HG03103 (cell line): ENCODE measurements at regions not wholly inside any gene's neighbourhood (a gene's known extent, or its start where the extent isn't known, plus 50 kb on each side); places are given as distances from the start of the nearest gene placed in this dataset.
A peak's percentile ranks its signal among the peaks of the same experiment; 100 is the strongest.

ENCODE experiments used
- ATAC-seq: cut with Tn5 transposase; IDR thresholded peaks from one replicate; pipeline ENCODE4 v1.9.1; 2021; ENCODE audit warnings: low read depth; ENCODE audit not compliant: unreplicated experiment

GRCh38 chr7:142606081-142606480, 143.2 kb upstream of the PRSS1 start:
- ATAC-seq: no peak

GRCh38 chr7:142604671-142605070, 144.6 kb upstream of the PRSS1 start:
- ATAC-seq: no peak

DNA sequence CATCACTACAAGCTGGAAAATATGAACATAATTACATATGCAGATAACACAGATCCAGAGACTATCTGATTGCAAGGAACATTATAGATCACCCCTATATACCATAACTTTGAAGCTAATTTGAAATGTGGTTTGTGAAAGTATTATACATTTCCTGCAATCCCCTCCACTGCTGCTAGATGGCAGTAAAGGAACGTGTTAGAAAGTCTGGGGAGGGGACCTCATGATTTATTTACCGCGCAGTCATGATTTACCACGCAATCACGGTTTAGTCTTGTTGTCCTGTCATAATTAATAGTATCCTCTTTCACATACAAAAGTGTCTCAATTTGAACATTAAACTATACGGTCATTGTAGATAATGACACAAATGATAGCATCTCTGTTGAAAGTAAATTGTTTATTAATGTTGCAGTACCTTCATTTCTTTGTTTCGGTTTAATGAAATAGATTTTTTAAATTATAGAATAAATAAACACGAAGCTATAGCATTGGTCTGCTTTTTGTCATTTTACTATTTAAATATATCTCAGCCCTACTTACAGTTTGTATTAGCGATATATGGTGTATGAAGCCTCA, 145.3 kb upstream of the PRSS1 start:
- no peak for ATAC-seq

GRCh38 chr7:142602756-142603155, 146.5 kb upstream of the PRSS1 start:
- ATAC-seq: no peak

DNA sequence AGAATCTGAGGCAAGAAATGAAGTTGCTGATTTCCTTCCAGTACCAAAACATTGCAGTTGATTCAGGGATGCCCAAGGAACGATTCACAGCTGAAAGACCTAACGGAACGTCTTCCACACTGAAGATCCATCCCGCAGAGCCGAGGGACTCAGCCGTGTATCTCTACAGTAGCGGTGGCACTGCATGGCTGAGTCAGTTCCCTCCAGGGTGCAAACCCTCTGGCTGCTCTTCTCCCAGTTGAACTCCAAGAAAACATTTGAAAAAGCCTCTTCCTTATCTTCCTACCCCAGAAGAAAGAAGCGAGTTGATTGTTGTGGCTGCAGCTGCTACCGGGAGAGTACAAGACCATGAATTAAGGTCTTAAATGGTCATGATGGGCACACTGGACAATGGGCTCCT, 147.1 kb upstream of the PRSS1 start:
- no peak for ATAC-seq

- no peak for ATAC-seq
Observed at GRCh38 chr7:142598297-142598696, 151.0 kb upstream of the PRSS1 start.

DNA sequence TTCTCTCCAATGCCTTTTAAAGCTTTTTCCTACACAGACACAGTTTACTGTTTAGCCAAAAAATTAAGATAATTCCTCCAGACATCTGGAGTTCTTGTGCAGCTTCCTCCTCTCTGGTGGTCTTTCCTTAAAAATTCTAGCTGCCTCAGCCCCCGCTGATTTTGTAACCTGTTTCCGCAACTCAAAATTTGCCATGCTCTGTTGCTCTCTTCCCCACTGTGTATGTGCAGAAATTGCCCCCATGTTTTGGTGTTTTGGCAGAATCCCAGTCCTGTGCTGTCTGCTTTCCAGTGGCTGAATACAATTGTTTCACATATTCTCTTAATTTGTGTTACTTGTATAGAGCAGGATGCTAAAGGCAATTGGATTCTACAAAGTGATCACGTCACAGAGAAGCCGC, 151.7 kb upstream of the PRSS1 start:
- ATAC-seq: no peak

- no peak for ATAC-seq
Observed at GRCh38 chr7:142595816-142596516, 153.3 kb upstream of the PRSS1 start.

DNA sequence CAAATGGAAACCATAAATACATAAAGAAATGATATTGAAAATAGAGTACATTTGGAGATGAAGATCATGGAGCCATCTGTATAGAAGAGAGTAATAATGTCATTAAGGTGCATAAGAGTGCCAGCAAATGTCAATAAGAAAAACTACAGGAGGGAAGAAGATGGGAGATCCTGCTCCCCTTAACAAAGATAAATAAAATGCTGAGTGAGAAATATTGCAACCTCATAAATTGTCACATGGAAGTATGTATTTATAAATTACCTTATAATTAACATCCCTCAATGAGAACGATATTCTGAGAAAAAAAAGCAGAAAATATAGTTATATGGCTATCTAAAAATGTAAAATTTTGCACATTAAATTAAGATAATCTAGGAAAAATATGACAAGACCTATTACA, 155.2 kb upstream of the PRSS1 start:
- no peak for ATAC-seq

GRCh38 chr7:142593106-142593505, 156.2 kb upstream of the PRSS1 start:
- ATAC-seq: no peak

DNA sequence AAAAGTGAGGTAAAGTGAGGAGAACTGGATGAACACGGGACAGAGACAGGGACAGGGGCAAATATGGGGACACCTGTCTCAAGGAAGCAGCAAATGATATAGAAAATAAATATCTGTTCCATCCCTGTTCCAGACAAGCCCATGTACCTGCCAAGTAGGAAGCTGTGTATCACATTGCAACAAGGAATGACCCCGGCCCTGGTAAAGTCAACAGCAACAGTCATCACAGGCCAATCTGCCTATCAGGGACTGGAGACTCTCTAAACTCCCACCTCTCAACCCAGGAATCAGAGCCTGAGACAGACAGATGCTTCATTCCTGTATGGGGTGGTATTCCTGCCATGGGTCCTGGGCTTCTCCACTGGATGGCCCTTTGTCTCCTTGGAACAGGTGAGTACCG, 156.6 kb upstream of the PRSS1 start:
- no peak for ATAC-seq

GRCh38 chr7:142592231-142592630, 157.0 kb upstream of the PRSS1 start:
- no peak for ATAC-seq

DNA sequence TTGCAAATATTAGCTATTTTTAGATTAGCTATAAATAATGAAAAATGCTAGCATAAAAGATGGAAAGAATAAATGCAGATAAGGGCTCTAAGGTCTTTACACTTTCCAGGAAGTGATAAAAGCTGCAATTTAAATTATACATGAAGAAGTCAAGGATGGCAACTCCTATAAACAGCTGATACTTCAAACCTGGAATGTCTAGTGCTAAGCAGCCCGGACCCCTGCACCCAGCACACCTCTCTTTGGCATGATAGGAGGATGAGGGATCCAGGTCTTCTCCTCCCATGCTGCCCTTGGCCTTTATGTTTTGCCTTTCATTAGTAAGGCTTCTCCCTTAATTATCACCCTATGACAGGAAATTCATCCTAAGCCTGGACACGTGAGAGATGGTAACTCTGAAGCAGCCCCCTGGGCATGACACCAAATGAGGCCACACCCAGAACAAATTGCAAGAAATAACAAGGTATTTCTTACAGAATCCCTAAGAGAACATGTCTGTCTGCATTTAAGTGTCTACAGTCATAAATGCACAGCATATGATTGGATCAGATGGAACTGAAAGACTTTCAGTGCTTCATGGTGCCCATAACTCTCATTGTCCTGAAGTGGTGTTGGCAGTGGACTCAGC, 158.3 kb upstream of the PRSS1 start:
- no peak for ATAC-seq

DNA sequence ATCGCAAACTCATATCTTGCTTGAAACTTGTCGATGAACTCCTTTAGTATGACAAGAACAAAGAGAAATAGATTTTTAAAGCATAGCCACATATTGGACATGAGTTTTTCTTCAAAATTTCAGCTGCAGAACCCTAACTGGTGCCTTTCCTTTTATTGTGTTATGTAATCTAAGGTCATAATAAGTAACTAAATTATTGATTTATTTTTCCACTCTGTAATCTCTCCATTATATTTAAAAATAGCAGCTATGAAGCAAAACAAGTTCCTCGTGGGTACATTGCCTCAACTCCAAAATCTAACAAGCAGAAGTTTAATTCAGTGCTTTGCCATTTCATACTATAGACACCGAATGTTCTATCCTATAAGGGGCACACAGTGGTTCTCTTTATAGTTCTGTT, 159.2 kb upstream of the PRSS1 start:
- no peak for ATAC-seq

DNA sequence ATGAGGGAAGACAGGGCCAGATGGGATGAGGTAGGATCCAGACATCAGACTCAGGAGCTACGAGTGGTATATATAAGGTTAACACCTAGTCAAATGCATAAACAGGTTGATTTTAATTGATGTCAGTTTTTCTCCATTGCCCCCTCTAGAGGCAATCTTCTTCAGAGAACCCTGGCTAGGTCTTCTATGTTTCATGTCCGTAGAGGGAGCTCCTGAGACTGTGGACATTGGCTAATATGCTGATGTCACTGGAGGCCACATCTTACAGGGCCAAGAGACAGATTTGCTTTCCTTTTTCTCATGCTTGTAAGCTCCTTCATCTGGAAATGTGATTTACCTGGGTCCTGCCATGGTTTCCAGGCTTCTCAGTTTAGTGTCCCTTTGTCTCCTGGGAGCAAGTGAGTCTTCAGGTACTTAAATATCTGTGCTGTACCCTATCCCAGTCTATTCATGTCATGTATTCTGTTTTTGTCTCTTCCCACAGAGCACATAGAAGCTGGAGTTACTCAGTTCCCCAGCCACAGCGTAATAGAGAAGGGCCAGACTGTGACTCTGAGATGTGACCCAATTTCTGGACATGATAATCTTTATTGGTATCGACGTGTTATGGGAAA, 161.6 kb upstream of the PRSS1 start:
- peak; percentile 75 for ATAC-seq

- ATAC-seq: no peak
Observed at GRCh38 chr7:142586611-142587010, 162.7 kb upstream of the PRSS1 start.

GRCh38 chr7:142585425-142585824, 163.8 kb upstream of the PRSS1 start:
- no peak for ATAC-seq

DNA sequence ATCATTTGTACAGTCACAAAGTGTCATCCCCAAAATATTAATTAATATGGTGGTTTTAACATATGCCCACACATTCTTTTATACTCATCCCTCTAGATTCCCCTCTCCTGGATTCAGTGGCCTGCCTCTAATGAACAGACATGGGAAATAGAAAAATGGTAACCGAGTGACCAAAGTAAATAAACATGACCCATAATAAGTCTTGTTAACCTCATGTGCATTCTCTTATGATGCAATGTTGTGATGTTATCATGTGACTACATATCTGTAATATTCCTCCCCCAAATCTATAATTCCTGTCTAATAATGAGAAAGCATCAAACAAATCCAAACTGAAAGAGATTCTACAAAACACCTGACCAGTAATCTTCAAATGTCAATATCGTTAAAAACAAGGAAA, 164.5 kb upstream of the PRSS1 start:
- ATAC-seq: no peak

GRCh38 chr7:142583446-142583845, 165.8 kb upstream of the PRSS1 start:
- peak; percentile 50 for ATAC-seq

GRCh38 chr7:142582351-142582750, 166.9 kb upstream of the PRSS1 start:
- ATAC-seq: no peak

- ATAC-seq: peak; percentile 73
Observed at GRCh38 chr7:142581341-142581740, 167.9 kb upstream of the PRSS1 start.

GRCh38 chr7:142579946-142580345, 169.3 kb upstream of the PRSS1 start:
- ATAC-seq: no peak
